SJSA1 (cell line): ENCODE measurements at regions not wholly inside any gene's neighbourhood (a gene's known extent, or its start where the extent isn't known, plus 50 kb on each side); places are given as distances from the start of the nearest gene placed in this dataset.

Experiments used
- DNase-seq, 2 experiments: peaks; one replicate each; pipeline ENCODE4 v3.0.0-alpha.2; 2015 to 2020; ENCODE audit warnings: low spot score in 2 of 2, low read depth in 1 of 2
- H3K27ac ChIP-seq: fragments of 250-450 bp; sonication (Bioruptor Pico); 2 replicates; pipeline ENCODE4 v1.5.1; 2020; ENCODE audit warnings: mild to moderate bottlenecking, moderate library complexity
- H3K27me3 ChIP-seq: fragments of 250-450 bp; sonication (Bioruptor Pico); replicated peaks from 2 replicates; pipeline ENCODE4 v1.5.1; 2020; ENCODE audit warnings: mild to moderate bottlenecking, moderate library complexity
- H3K36me3 ChIP-seq: fragments of 250-450 bp; sonication (Bioruptor Pico); 2 replicates; pipeline ENCODE4 v1.5.1; 2020; ENCODE audit warnings: mild to moderate bottlenecking
- H3K4me1 ChIP-seq: fragments of 250-450 bp; sonication (Bioruptor Pico); replicated peaks from 2 replicates; pipeline ENCODE4 v1.6.1; 2021; ENCODE audit warnings: mild to moderate bottlenecking
- H3K4me3 ChIP-seq: fragments of 250-450 bp; sonication (Bioruptor Pico); 2 replicates; pipeline ENCODE4 v1.5.1; 2020; ENCODE audit warnings: mild to moderate bottlenecking
- H3K9me3 ChIP-seq: fragments of 250-450 bp; sonication (Bioruptor Pico); replicated peaks from 2 replicates; pipeline ENCODE4 v1.5.1; 2020; ENCODE audit warnings: mild to moderate bottlenecking

DNA sequence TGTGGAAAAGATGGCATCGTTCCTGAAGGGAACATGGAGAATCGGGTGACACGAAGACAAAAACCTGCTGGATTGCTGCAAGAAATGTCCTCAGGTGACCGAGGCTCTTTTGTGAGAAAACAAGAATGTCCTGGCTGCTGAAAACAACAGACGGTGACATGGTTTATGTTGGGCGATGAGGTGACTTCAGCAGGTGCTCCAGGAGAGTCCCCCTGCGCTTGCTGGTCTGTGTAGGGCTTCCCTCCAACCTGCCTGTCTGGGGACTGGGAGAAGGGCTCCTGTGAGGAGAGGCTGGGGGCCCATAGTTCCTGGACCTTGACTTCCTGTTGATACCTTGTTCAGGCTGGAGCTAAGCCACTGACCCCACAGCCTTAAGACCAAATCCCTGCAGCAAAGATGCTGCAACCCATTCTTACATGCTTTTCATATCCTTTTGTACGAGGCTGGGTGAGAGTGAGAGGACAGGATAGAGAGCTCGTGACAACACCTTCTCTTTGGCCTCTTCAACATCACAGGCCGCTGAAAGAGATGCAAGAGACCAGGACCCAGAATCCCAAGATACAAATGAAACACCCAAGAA, 134.8 kb downstream of the CD83 start:
- no peaks in the 10 kb centered on the region for H3K9me3 ChIP-seq
- H3K4me3 ChIP-seq: no peak overlapping the region
- no peaks in the 10 kb centered on the region for H3K36me3 ChIP-seq
- H3K27me3 ChIP-seq: no peaks in the 10 kb centered on the region
- H3K27ac ChIP-seq: no peak overlapping the region
- no peaks in the 10 kb centered on the region for H3K4me1 ChIP-seq
- DNase-seq: no peak

DNA sequence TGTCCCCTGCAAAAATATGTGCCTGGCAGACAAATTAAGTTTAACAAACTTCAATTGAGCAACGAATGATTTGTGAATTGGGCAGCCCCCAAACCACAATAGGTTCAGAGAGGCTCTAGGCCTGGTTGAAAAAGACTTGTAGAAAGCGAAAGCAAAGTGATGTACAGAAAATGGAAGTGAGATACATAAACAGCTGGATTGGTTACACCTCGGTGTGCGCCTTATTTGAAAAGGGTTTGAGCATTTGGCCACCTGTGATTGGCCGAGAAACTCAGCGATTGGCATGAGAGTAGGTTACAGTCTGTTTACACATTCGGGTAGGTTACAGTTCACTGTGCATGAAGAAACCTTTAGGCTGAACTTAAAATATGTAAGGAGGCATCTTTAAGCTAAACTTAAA, 136.9 kb downstream of the CD83 start:
- no peak for DNase-seq
- Histone ChIP-seq H3K36me3 (no peaks in the 10 kb centered on the region), H3K9me3 (no peaks in the 10 kb centered on the region), H3K27ac (no peak overlapping the region), H3K4me3 (no peak overlapping the region), H3K27me3 (no peaks in the 10 kb centered on the region), H3K4me1 (no peaks in the 10 kb centered on the region)

DNA sequence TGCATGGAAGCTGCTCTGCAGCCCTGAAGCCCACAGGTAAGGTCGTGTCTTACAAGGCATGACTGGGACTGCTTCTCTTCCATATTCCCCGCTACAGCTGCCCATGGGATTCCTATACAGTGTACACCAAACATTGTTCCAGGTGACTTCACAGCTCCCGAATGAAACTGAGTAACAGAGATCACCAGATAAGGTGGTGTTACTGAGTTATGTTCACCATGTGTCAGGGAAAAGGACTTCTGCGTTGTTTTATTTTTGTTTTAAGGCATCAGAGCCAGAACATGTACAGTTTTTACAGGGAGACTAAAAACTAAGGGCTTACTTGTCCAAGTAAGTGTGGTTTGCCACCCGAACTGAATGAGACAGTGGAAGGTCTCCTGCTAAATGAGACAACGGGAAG, 138.3 kb downstream of the CD83 start:
- Histone ChIP-seq H3K27ac (no peak overlapping the region), H3K27me3 (no peaks in the 10 kb centered on the region), H3K36me3 (no peaks in the 10 kb centered on the region), H3K4me3 (no peak overlapping the region), H3K9me3 (no peaks in the 10 kb centered on the region), H3K4me1 (no peaks in the 10 kb centered on the region)
- no peak for DNase-seq

DNA sequence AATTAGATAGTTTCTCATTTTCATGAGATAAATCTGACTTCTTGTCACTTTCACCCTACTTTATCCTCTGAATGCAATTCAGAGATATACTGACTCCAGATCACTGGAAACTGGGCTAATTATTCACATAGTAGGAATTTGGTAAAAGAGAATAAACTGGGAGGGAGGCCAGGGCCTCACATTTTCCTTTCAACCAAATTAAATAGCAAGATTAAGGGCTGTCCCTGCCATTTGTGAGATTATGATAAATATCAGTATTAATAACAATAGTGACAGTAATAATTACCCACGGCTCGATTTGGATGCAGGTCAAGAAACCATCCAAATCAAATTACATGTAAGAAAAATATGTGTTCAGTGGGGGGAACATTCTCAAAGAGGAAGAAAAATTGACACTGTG, 140.5 kb downstream of the CD83 start:
- H3K27ac ChIP-seq: no peak overlapping the region
- H3K9me3 ChIP-seq: no peaks in the 10 kb centered on the region
- H3K4me3 ChIP-seq: no peak overlapping the region
- H3K4me1 ChIP-seq: no peaks in the 10 kb centered on the region
- no peak for DNase-seq
- no peaks in the 10 kb centered on the region for H3K27me3 ChIP-seq
- no peaks in the 10 kb centered on the region for H3K36me3 ChIP-seq

DNA sequence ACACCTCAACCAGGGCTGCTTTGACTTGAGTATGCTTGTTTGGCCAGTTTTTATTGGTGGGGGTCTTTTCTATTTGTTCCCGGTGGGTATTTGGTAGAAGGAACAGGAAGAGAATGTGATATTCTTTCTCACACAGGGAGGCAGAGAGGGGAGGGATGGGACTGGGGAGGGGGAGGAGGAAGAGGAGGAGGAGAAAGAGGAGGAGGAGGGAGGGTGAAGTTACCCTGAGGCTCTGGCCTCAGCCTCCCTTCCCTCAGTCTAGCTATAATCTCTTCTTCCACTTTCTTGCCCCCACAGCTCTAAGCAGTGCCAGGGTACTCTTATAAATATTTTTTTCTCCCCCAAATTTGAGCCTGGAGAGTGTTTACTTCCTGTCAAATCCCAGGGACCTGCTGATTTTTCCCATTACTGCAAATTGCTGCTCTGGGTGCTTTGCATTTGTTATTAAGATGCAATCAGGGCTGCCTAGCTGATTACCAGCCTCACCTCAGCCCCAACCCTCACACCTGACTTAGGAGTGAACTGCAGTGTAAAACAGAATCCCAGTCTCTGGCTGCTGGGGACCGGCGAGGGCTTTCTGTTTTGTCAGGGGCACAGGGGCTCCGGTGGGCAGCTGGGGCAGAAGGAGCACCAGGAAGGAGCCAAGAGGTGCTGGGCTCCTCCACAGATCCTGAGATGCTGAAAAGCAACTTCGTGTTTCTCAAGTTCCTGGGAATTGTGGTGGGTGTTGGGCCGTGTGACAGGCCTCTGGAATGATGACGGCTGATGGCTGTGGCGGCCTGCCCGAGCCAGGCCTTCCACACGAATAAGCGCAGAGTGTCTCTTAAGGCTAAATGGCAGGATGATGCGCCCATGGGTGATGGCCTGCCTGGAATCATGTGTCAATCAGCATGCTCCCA, 141.4 kb downstream of the CD83 start:
- H3K4me1 ChIP-seq: no peaks in the 10 kb centered on the region
- no peaks in the 10 kb centered on the region for H3K27me3 ChIP-seq
- no peak overlapping the region for H3K4me3 ChIP-seq
- no peaks in the 10 kb centered on the region for H3K36me3 ChIP-seq
- DNase-seq: no peak
- no peak overlapping the region for H3K27ac ChIP-seq
- no peaks in the 10 kb centered on the region for H3K9me3 ChIP-seq

DNA sequence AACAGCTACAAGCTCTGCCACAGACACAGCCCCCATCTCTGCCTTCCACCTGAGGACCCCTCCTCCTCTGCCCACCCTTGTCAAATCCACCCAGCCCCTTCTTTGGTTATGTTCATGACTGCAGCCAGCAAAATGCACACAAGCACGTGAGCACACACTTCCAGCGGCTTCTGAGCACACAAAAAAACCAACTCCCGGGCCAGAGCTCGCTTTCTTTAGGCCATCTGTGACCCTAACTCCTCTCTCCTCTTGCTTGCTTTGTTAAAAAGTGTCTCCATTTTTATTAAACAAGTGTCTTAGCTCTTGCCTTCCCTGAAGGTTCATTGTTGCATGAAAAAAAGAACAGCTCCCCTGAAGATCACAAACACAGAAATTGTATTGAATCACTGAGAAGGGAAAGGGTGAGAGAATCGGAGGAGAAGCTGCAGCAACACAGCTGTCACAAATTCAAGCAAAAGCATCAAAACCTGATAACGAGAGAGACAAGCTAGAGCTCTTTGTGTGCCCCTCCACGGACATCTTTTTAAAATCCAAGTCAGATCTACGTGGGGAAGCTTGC, 142.1 kb downstream of the CD83 start:
- no peaks in the 10 kb centered on the region for H3K9me3 ChIP-seq
- no peak overlapping the region for H3K4me3 ChIP-seq
- no peaks in the 10 kb centered on the region for H3K4me1 ChIP-seq
- H3K36me3 ChIP-seq: no peaks in the 10 kb centered on the region
- no peaks in the 10 kb centered on the region for H3K27me3 ChIP-seq
- no peak for DNase-seq
- H3K27ac ChIP-seq: no peak overlapping the region

DNA sequence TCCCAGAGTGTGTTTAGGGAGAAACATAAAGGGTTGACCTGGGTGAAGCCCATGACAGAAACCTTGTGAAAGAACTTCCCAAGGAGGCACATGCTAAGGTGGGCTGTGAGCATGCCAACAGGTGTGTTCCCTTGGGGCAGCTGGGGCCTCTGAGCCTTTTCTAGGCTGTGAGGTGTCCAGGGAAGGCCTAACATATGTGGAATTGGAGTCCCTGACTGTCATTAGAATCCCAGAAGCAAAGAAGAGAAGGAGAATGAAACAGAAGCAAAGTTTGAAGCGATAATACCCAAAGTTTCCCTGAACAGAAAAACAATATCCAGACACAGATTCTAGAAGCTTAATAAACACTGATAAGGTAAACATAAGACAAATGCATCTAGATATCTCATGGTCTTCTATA, 143.3 kb downstream of the CD83 start:
- Histone ChIP-seq H3K4me3 (no peak overlapping the region), H3K4me1 (no peaks in the 10 kb centered on the region), H3K27ac (no peak overlapping the region), H3K9me3 (0 out of 2 replicates have a peak, but pooled peaks cover 3% of the 10 kb centered on the region), H3K27me3 (no peaks in the 10 kb centered on the region), H3K36me3 (no peaks in the 10 kb centered on the region)
- DNase-seq: no peak

DNA sequence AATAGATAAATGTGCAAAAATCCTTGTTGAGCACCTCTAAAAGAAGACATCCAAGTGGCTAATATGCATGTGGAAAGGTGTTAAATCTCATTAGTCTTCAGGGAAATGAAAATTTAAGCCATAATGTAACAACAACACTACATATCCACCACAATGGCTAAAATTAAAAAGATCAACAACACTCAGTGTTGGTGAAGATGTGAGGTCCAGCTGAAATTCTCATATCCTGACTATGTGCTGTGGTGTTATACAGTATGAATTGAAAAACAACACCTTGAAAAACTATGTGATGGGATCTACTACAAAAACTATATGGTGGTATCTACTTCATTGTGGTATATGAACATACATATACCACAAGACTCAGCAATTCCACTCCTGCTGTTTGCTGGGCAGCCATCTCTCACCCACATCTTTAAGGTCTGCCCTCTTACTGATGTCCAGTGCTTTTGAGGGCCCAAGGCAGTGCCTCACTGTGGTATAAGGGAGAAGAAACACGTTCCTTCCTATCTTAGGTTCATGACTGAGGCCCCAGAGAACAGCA, 146.4 kb downstream of the CD83 start:
- H3K4me3 ChIP-seq: no peak overlapping the region
- 0 out of 2 replicates have a peak, but pooled peaks cover 5% of the 10 kb centered on the region for H3K9me3 ChIP-seq
- DNase-seq: no peak
- no peaks in the 10 kb centered on the region for H3K27me3 ChIP-seq
- no peak overlapping the region for H3K27ac ChIP-seq
- no peaks in the 10 kb centered on the region for H3K4me1 ChIP-seq
- H3K36me3 ChIP-seq: no peaks in the 10 kb centered on the region

DNA sequence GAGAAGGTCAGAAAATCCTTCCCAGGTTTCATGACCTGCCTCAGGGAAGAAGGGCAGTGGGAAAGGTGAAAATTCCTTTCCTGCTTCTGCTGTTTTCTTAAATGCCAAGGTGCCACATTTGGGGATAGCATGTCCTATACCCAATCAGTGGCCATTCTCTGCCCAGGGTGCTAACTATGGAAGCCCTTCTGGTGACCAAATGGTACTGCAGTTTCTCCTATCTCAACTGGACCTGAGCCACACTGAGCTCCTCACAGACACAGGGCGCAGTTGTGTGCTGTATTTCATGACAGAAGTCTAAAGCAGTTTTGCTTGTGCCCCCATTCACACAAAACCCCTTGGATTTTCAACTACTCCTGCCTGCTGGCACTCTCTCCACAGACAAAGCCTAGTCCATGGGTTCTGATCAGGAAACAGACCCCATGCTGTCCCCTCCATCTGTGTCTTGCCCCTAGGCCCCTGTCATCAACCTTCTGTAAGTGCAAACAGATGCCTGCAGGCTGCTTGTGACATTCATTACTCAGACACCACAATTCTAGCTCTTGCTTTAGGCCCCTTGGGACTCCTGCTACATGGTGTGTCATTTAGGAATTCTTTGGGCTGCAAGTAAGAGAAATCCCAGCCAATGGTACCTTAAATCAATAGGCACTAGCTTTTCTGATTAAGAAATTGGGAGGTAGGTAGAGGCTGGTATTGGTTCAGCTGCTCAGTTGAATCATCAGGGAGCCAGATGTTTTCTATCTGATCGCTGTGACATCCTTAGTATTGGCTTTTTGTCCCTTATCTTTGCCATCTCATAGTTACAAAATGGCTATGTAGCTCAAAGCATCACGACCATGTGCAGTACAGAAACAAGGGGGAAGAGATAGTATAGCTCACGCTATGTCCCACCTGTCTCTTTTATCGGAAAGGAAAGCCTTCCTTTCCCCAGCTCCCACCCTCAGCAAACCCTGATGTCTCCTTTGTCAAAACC, 147.8 kb downstream of the CD83 start:
- no peaks in the 10 kb centered on the region for H3K4me1 ChIP-seq
- H3K27ac ChIP-seq: no peak overlapping the region
- H3K9me3 ChIP-seq: peaks cover 5% of the 10 kb centered on the region; the same call in 1 of the 2 replicates
- no peaks in the 10 kb centered on the region for H3K36me3 ChIP-seq
- H3K27me3 ChIP-seq: no peaks in the 10 kb centered on the region
- no peak overlapping the region for H3K4me3 ChIP-seq
- no peak for DNase-seq

DNA sequence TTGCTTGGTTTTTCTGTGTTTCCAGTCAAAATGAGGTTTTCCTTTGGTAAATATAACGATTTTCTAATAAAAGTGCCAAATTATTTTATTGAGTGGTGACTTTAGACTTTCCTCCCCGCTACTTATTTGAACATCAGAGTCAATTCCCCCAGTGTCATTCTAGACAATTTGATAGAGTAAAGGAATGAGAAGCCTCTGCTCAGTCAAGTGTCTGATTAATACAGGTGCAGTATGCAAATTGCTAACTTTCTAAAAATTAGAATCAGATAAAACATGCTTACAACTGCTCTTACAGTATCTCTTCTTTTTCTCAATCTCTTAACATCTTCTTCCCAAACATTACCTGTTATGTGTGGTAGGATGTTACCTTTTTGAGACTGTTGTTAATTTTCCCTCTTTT, 148.7 kb downstream of the CD83 start:
- H3K36me3 ChIP-seq: no peaks in the 10 kb centered on the region
- H3K4me1 ChIP-seq: no peaks in the 10 kb centered on the region
- H3K4me3 ChIP-seq: no peak overlapping the region

DNA sequence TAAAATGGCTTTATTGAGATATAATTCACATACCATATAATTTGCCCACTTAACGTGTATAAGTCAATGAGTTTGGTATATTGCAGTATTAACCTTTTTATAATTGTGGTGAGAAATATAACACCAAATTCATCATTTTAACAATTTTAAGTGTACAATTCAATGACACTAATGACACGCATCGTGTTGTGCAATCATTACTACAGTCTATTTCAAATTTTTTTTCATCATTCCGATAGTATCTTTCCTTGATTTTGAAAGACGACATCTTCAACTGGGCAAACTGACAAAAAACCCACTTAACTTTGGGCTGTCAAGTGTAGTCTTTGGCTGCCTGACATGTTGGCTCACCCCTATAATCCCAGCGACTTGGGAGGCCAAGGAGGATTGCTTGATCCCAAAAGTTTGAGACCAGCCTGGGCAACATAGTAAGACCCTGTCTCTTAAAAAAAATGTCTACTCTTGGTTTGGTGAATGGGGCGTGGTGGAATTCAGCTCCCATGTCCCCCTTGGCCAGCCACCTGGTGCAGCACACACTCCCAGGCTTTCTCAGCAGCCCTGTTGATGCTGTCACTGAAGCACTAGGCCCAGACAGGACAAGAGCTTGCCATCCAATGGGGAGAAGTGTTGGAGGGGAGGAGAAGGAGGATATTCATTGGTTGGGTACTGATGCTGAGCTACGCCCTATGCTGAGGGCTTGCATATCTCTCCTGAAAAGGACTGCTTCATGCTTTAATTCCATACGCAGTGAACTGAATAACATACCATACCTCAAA, 150.5 kb downstream of the CD83 start:
- H3K36me3 ChIP-seq: no peaks in the 10 kb centered on the region
- no peak overlapping the region for H3K27ac ChIP-seq
- H3K4me1 ChIP-seq: no peaks in the 10 kb centered on the region
- H3K9me3 ChIP-seq: peaks cover 5% of the 10 kb centered on the region; the same call in 1 of the 2 replicates
- H3K27me3 ChIP-seq: no peaks in the 10 kb centered on the region
- H3K4me3 ChIP-seq: no peak overlapping the region
- DNase-seq: no peak

More for the DNA sequence above, 148.7 kb downstream of the CD83 start:
- no peak for DNase-seq
- Histone ChIP-seq H3K27ac (no peak overlapping the region), H3K27me3 (no peaks in the 10 kb centered on the region), H3K9me3 (peaks cover 5% of the 10 kb centered on the region; the same call in 1 of the 2 replicates)

DNA sequence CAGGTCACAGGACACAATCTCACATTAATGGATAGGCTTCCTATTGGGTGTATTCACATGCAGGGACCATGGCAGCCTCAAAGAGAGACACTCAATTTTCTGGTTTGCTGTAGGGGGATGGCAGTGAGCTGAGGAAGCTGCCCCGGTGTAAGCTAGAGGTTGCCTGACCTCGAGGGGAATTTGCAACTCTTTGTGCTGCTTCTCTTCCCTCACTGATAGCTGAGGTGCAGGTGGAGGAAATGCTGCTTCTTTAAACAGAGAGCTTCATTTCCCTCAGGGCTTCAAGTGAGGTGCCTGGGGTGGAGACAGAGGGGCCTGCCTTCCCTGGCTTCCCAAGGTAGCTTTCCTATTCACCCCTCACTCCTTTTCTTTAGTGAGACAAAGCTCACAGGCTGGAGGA, 151.9 kb downstream of the CD83 start:
- no peaks in the 10 kb centered on the region for H3K4me1 ChIP-seq

More for the DNA sequence above, 151.9 kb downstream of the CD83 start:
- Histone ChIP-seq H3K27ac (no peak overlapping the region), H3K27me3 (no peaks in the 10 kb centered on the region), H3K36me3 (no peaks in the 10 kb centered on the region), H3K4me3 (no peak overlapping the region), H3K9me3 (peaks cover 5% of the 10 kb centered on the region; the same call in 1 of the 2 replicates)
- DNase-seq: no peak
